Peyer's patch (tissue), 4 donors: ENCODE measurements at regions not wholly inside any gene's neighbourhood (a gene's known extent, or its start where the extent isn't known, plus 50 kb on each side); places are given as distances from the start of the nearest gene placed in this dataset.

Experiments
- CTCF ChIP-seq, 6 experiments: fragments of 450-650 bp in 4 of 6; fragments of 200-600 bp in 2 of 6; sonication (generic) in 1 of 6; IDR thresholded peaks; one replicate each; pipeline ENCODE4 v1.5.1; 2017 to 2019; ENCODE audit warnings: antibody characterized with exemption in 6 of 6, mild to moderate bottlenecking in 3 of 6, moderate library complexity in 1 of 6
- POLR2A ChIP-seq, 2 donors: fragments of 450-650 bp; IDR thresholded peaks; one replicate each; pipeline ENCODE4 v1.5.1; 2017; ENCODE audit warnings: antibody characterized with exemption in 2 of 2, mild to moderate bottlenecking in 2 of 2, moderate library complexity in 2 of 2

DNA sequence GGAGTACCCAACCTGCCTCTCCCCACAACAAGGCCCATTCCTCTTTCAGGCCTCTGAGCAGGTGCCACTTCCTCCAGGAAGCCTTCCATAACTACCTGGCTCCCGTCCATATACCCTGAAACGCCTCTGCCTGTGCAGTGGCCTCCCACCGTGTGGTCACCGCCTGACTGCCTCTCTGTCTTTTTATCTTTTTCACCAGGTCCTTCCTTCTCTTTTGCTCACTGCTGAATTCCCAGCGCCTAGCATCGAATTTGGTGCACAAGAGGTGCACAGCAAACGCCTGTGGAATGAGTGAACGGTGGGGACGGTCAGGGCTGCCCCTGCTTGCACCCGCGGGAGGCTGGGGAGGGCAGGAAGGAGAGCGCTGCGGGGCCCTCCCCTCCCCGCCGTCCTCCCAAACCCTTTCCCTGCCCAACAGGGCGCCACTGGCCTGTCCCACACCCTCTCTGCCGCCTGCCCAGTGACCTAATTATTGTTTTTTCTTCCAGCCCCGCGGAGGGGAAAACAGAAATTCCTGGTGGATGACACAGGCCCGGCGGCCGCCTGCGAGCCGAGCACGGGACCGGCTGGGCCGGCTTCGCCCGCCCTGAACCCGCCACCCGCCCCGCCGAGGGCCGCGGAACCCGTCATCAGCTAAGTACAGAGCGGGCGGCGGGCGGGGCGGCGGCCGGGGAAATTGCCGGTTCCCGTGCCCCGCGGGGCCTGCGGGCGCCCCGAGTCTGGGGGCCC is 140.1 kb downstream of the SMAD6 start:
- TF ChIP-seq POLR2A (IDR thresholded peaks at IDR 0.05) (peak in 1 of 2 donors; percentile 4), CTCF (IDR thresholded peaks at IDR 0.05) (no peak)
